Natural killer cell (primary cell): ENCODE measurements at regions not wholly inside any gene's neighbourhood (a gene's known extent, or its start where the extent isn't known, plus 50 kb on each side); places are given as distances from the start of the nearest gene placed in this dataset.

ENCODE experiments used
- ATAC-seq, 3 donors: fragments of 150-1000 bp in 2 of 3; fragments of 200-7000 bp in 1 of 3; cut with Tn5 transposase; 1 replicate in 1 of 3; 2 replicates in 2 of 3; pipeline ENCODE4 v1.10.0; 2021; ENCODE audit warnings: mild to moderate bottlenecking in 2 of 3, moderate library complexity in 2 of 3
- DNase-seq, 2 donors: peaks; one replicate each; pipeline versions ENCODE4 v3.0.0 to v3.0.0-alpha.2; 2013 to 2021; ENCODE audit warnings: mixed read lengths in 1 of 2
- H3K27ac ChIP-seq: one replicate; pipeline ENCODE4 v1.5.1; 2013; ENCODE audit warnings: mild to moderate bottlenecking, low read length
- H3K27me3 ChIP-seq: one replicate; pipeline ENCODE4 v1.6.1; 2013; ENCODE audit warnings: low read length; ENCODE audit not compliant: control insufficient read depth, insufficient read depth
- H3K36me3 ChIP-seq: one replicate; pipeline ENCODE4 v1.6.1; 2013; ENCODE audit warnings: low read length; ENCODE audit not compliant: control insufficient read depth, insufficient read depth
- H3K4me1 ChIP-seq: one replicate; pipeline ENCODE4 v1.6.1; 2013; ENCODE audit warnings: low read length; ENCODE audit not compliant: control insufficient read depth, insufficient read depth
- H3K4me3 ChIP-seq: one replicate; pipeline ENCODE4 v1.5.1; 2013; ENCODE audit warnings: low read length
- H3K9me3 ChIP-seq: one replicate; pipeline ENCODE4 v1.6.1; 2013; ENCODE audit warnings: low read length; ENCODE audit not compliant: control insufficient read depth, insufficient read depth
- H3K27ac Mint-ChIP-seq, 2 donors: one replicate each; pipeline ENCODE4 v1.8.0; 2022; ENCODE audit warnings: mild to moderate bottlenecking in 2 of 2, mixed read lengths in 2 of 2, moderate library complexity in 1 of 2
- H3K27me3 Mint-ChIP-seq, 2 donors: one replicate each; pipeline ENCODE4 v1.8.0; 2022; ENCODE audit warnings: low read depth in 2 of 2, mixed read lengths in 2 of 2
- H3K36me3 Mint-ChIP-seq: one replicate; pipeline ENCODE4 v1.8.0; 2022; ENCODE audit warnings: mixed read lengths
- H3K4me1 Mint-ChIP-seq, 2 donors: one replicate each; pipeline ENCODE4 v1.8.0; 2022; ENCODE audit warnings: mixed read lengths in 2 of 2
- H3K4me3 Mint-ChIP-seq: one replicate; pipeline ENCODE4 v1.8.0; 2022; ENCODE audit warnings: mild to moderate bottlenecking, moderate library complexity, mixed read lengths
- H3K9me3 Mint-ChIP-seq, 2 donors: one replicate each; pipeline ENCODE4 v1.8.0; 2022; ENCODE audit warnings: mixed read lengths in 2 of 2
- CTCF ChIP-seq: fragments of 200-600 bp; IDR thresholded peaks from one replicate; pipeline ENCODE4 v1.8.0; 2022; ENCODE audit warnings: antibody characterized with exemption
- WGBS: methylation state at CpG from one replicate; pipeline ENCODE4 v1.1.7; 2013; ENCODE audit warnings: missing lambda C conversion rate; ENCODE audit not compliant: insufficient coverage; 5-methylcytosine and 5-hydroxymethylcytosine counted together
- intact Hi-C: fragments of 100-400 bp; cut with micrococcal nuclease; formaldehyde crosslinking; loops from one replicate; pipeline ENCODE4 v1.14.2; 2022

- H3K4me1 Mint-ChIP-seq = no peaks in the 10 kb centered on the region
- Histone ChIP-seq H3K9me3 (no peaks in the 10 kb centered on the region), H3K4me1 (no peaks in the 10 kb centered on the region), H3K36me3 (no peaks in the 10 kb centered on the region), H3K27ac (no peak overlapping the region), H3K4me3 (no peak overlapping the region), H3K27me3 (no peaks in the 10 kb centered on the region)
- TF ChIP-seq CTCF = no peak
- 80% methylated on average over 4 of the region's 4 CpGs for WGBS
- ATAC-seq (no peak), DNase-seq (no peak)
- peaks cover 0 to 4% of the 10 kb centered on the region in 2 donors for H3K9me3 Mint-ChIP-seq
- no peaks in the 10 kb centered on the region for H3K36me3 Mint-ChIP-seq
- H3K27me3 Mint-ChIP-seq = no peaks in the 10 kb centered on the region
- no peak overlapping the region for H3K4me3 Mint-ChIP-seq
- intact Hi-C loops = no loop called here
- no peak overlapping the region for H3K27ac Mint-ChIP-seq
Observed at GRCh38 chr11:109597336-109597735, 175.3 kb downstream of the C11orf87 start.

- Mint-ChIP-seq H3K9me3 (peaks cover 0 to 3% of the 10 kb centered on the region in 2 donors), H3K4me1 (no peaks in the 10 kb centered on the region), H3K27me3 (no peaks in the 10 kb centered on the region), H3K4me3 (no peak overlapping the region), H3K36me3 (no peaks in the 10 kb centered on the region), H3K27ac (no peak overlapping the region)
- Histone ChIP-seq H3K36me3 (no peaks in the 10 kb centered on the region), H3K27me3 (no peaks in the 10 kb centered on the region), H3K9me3 (no peaks in the 10 kb centered on the region), H3K4me3 (no peak overlapping the region), H3K27ac (no peak overlapping the region), H3K4me1 (no peaks in the 10 kb centered on the region)
- no peak for ATAC-seq
- 89% methylated on average over 3 of the region's 3 CpGs for WGBS
- intact Hi-C loops = no loop called here
- no peak for TF ChIP-seq CTCF
- DNase-seq = no peak
Observed at GRCh38 chr11:109604481-109605400, 182.8 kb downstream of the C11orf87 start.

GRCh38 chr11:109606256-109606655 lies 184.3 kb downstream of the C11orf87 start:
- intact Hi-C loops = no loop called here
- Histone ChIP-seq H3K27ac (no peak overlapping the region), H3K4me3 (no peak overlapping the region), H3K27me3 (no peaks in the 10 kb centered on the region), H3K36me3 (no peaks in the 10 kb centered on the region), H3K4me1 (no peaks in the 10 kb centered on the region), H3K9me3 (no peaks in the 10 kb centered on the region)
- DNase-seq = no peak
- no peak for ATAC-seq
- no peak for TF ChIP-seq CTCF
- WGBS = no CpG with 5 or more reads among the region's 1 CpG
- no peaks in the 10 kb centered on the region for H3K36me3 Mint-ChIP-seq
- no peaks in the 10 kb centered on the region for H3K27me3 Mint-ChIP-seq
- H3K9me3 Mint-ChIP-seq = peaks cover 0 to 3% of the 10 kb centered on the region in 2 donors
- H3K4me1 Mint-ChIP-seq = no peaks in the 10 kb centered on the region
- no peak overlapping the region for H3K4me3 Mint-ChIP-seq
- H3K27ac Mint-ChIP-seq = no peak overlapping the region
